GM23338 (cell line): ENCODE measurements at regions not wholly inside any gene's neighbourhood (a gene's known extent, or its start where the extent isn't known, plus 50 kb on each side); places are given as distances from the start of the nearest gene placed in this dataset.

Experiments
- ATAC-seq: fragments of 200-7000 bp; cut with Tn5 transposase; 3 replicates; pipeline ENCODE4 v1.9.1; 2020
- DNase-seq: peaks from one replicate; pipeline ENCODE4 v3.0.0-alpha.2; 2015; ENCODE audit warnings: low spot score
- H2AFZ ChIP-seq: fragments of 200-600 bp; sonication (generic); 2 replicates; pipeline ENCODE4 v1.8.0; 2016; ENCODE audit warnings: antibody characterized with exemption, mild to moderate bottlenecking, moderate library complexity
- H3F3A ChIP-seq: fragments of 200-600 bp; sonication (generic); replicated peaks from 2 replicates; pipeline ENCODE4 v1.8.0; 2017; ENCODE audit warnings: antibody characterized with exemption, mixed run types, low read depth
- H3K27ac ChIP-seq: fragments of 200-600 bp; sonication (generic); 2 replicates; pipeline ENCODE4 v1.6.1; 2016; ENCODE audit warnings: low read depth
- H3K27me3 ChIP-seq: fragments of 200-600 bp; sonication (generic); 2 replicates; pipeline ENCODE4 v1.8.0; 2016; ENCODE audit warnings: mild to moderate bottlenecking, mixed run types, moderate library complexity; ENCODE audit not compliant: insufficient read depth
- H3K36me3 ChIP-seq: fragments of 200-600 bp; sonication (generic); 2 replicates; pipeline ENCODE4 v1.8.0; 2016; ENCODE audit warnings: mild to moderate bottlenecking; ENCODE audit not compliant: insufficient read depth
- H3K4me1 ChIP-seq: fragments of 200-600 bp; sonication (generic); 2 replicates; pipeline ENCODE4 v1.8.0; 2016; ENCODE audit warnings: mild to moderate bottlenecking, moderate library complexity; ENCODE audit not compliant: insufficient read depth
- H3K4me2 ChIP-seq: fragments of 200-600 bp; sonication (generic); 2 replicates; pipeline ENCODE4 v1.7.1; 2017; ENCODE audit warnings: mixed run types
- H3K4me3 ChIP-seq: fragments of 200-600 bp; sonication (generic); 2 replicates; pipeline ENCODE4 v1.6.1; 2016; ENCODE audit warnings: mixed run types
- H3K79me2 ChIP-seq: fragments of 200-600 bp; sonication (generic); replicated peaks from 2 replicates; pipeline ENCODE4 v1.8.0; 2017; ENCODE audit warnings: mild to moderate bottlenecking; ENCODE audit not compliant: insufficient read depth
- H3K9me2 ChIP-seq: fragments of 200-600 bp; sonication (generic); 2 replicates; pipeline ENCODE4 v1.8.0; 2017; ENCODE audit not compliant: insufficient read depth
- H4K20me1 ChIP-seq: fragments of 200-600 bp; sonication (generic); replicated peaks from 2 replicates; pipeline ENCODE4 v1.8.0; 2017; ENCODE audit warnings: mild to moderate bottlenecking; ENCODE audit not compliant: insufficient read depth
- H3K27ac Mint-ChIP-seq: 2 replicates; pipeline ENCODE4 v1.8.0; 2020; ENCODE audit warnings: inconsistent platforms, mild to moderate bottlenecking, moderate library complexity, mixed read lengths
- H3K27me3 Mint-ChIP-seq: 3 replicates; pipeline ENCODE4 v1.8.0; 2022; ENCODE audit warnings: low read depth, mild to moderate bottlenecking, moderate library complexity, mixed read lengths, inconsistent platforms; ENCODE audit not compliant: insufficient read depth, poor library complexity
- H3K36me3 Mint-ChIP-seq: 3 replicates; pipeline ENCODE4 v1.8.0; 2021; ENCODE audit warnings: low read depth, mild to moderate bottlenecking, inconsistent platforms, moderate library complexity, mixed read lengths
- H3K4me1 Mint-ChIP-seq: 3 replicates; pipeline ENCODE4 v1.8.0; 2020; ENCODE audit warnings: mild to moderate bottlenecking, inconsistent platforms, mixed read lengths
- H3K4me3 Mint-ChIP-seq: 3 replicates; pipeline ENCODE4 v1.8.0; 2021; ENCODE audit warnings: moderate library complexity, mild to moderate bottlenecking, inconsistent platforms, mixed read lengths
- H3K9me3 Mint-ChIP-seq: 3 replicates; pipeline ENCODE4 v1.8.0; 2020; ENCODE audit warnings: moderate library complexity, mild to moderate bottlenecking, inconsistent platforms, mixed read lengths
- CREB1 ChIP-seq: fragments of 250-450 bp; sonication (Bioruptor Pico); IDR thresholded peaks from 2 replicates; pipeline ENCODE4 v1.5.0; 2020; ENCODE audit warnings: low read depth, mild to moderate bottlenecking, moderate library complexity
- ETS1 ChIP-seq: IDR thresholded peaks from 2 replicates; pipeline ENCODE4 v1.6.1; 2016; ENCODE audit warnings: antibody characterized with exemption
- EZH2 ChIP-seq: fragments of 200-600 bp; sonication (generic); IDR thresholded peaks from one replicate; pipeline ENCODE4 v1.8.0; 2017; ENCODE audit warnings: antibody characterized with exemption, mild to moderate bottlenecking, low read depth; ENCODE audit not compliant: unreplicated experiment
- EZH2phosphoT487 ChIP-seq: fragments of 200-600 bp; sonication (generic); IDR thresholded peaks from one replicate; pipeline ENCODE4 v1.8.1; 2018; ENCODE audit warnings: antibody characterized with exemption; ENCODE audit not compliant: unreplicated experiment
- JUNB ChIP-seq: IDR thresholded peaks from one replicate; pipeline ENCODE4 v1.6.1; 2016; ENCODE audit warnings: antibody characterized with exemption; ENCODE audit not compliant: unreplicated experiment
- REST ChIP-seq: IDR thresholded peaks from one replicate; pipeline ENCODE4 v1.6.1; 2018; ENCODE audit warnings: antibody characterized with exemption; ENCODE audit not compliant: unreplicated experiment
- STAT1 ChIP-seq: IDR thresholded peaks from one replicate; pipeline ENCODE4 v1.6.1; 2016; ENCODE audit warnings: antibody characterized with exemption; ENCODE audit not compliant: unreplicated experiment
- ZNF462 ChIP-seq: fragments of 250-450 bp; sonication (Bioruptor Pico); IDR thresholded peaks from 2 replicates; pipeline ENCODE4 v1.5.0; 2020; ENCODE audit warnings: mild to moderate bottlenecking, moderate library complexity

- TF ChIP-seq REST (no peak), JUNB (no peak), ETS1 (no peak), EZH2 (no peak), CREB1 (CRISPR knock-in tag) (no peak), EZH2phosphoT487 (no peak)
- Histone ChIP-seq H3K27ac (no peak overlapping the region), H3F3A (peaks cover 54% of the 10 kb centered on the region), H3K27me3 (no peaks in the 10 kb centered on the region), H3K4me2 (peak overlapping the region; percentile 63), H2AFZ (no peak overlapping the region), H4K20me1 (peaks cover 8% of the 10 kb centered on the region), H3K79me2 (no peaks in the 10 kb centered on the region; the same call in 1 of the 2 replicates), H3K9me2 (no peaks in the 10 kb centered on the region), H3K36me3 (peaks cover 20% of the 10 kb centered on the region), H3K4me3 (no peak overlapping the region), H3K4me1 (peaks cover 60% of the 10 kb centered on the region)
- H3K27ac Mint-ChIP-seq, result no peak overlapping the region
- ATAC-seq, result no peak
- H3K4me1 Mint-ChIP-seq, result peaks cover 63% of the 10 kb centered on the region
- H3K36me3 Mint-ChIP-seq, result peaks cover 22% of the 10 kb centered on the region
- no peaks in the 10 kb centered on the region for H3K9me3 Mint-ChIP-seq
- H3K27me3 Mint-ChIP-seq, result peaks cover 18% of the 10 kb centered on the region
- no peak for DNase-seq
- no peak overlapping the region for H3K4me3 Mint-ChIP-seq
These were observed 63.9 kb upstream of the PIM1 start for GRCh38 chr6:37106051-37106363.

- Mint-ChIP-seq H3K27me3 (peaks cover 17% of the 10 kb centered on the region), H3K27ac (no peak overlapping the region), H3K36me3 (peaks cover 23% of the 10 kb centered on the region), H3K9me3 (no peaks in the 10 kb centered on the region), H3K4me1 (peaks cover 57% of the 10 kb centered on the region), H3K4me3 (no peak overlapping the region; the same call in 2 of the 3 replicates)
- Histone ChIP-seq H3K4me2 (0 out of 2 replicates have a peak overlapping the region, but pooled peaks have one; percentile 2), H3K4me1 (peaks cover 54% of the 10 kb centered on the region), H3K79me2 (no peaks in the 10 kb centered on the region; the same call in 1 of the 2 replicates), H3K9me2 (no peaks in the 10 kb centered on the region), H3K27me3 (no peaks in the 10 kb centered on the region), H3K27ac (no peak overlapping the region), H2AFZ (no peak overlapping the region), H3K4me3 (no peak overlapping the region), H3K36me3 (peaks cover 21% of the 10 kb centered on the region), H3F3A (peaks cover 58% of the 10 kb centered on the region), H4K20me1 (peaks cover 8% of the 10 kb centered on the region)
- DNase-seq, result no peak
- no peak for ATAC-seq
- TF ChIP-seq STAT1 (no peak), ZNF462 (CRISPR knock-in tag) (no peak), REST (no peak)
These were observed 63.4 kb upstream of the PIM1 start for GRCh38 chr6:37106554-37106953.
